CD4-positive, alpha-beta T cell treated with Interleukin-21 for 1 hour (primary cell): ENCODE measurements at regions not wholly inside any gene's neighbourhood (a gene's known extent, or its start where the extent isn't known, plus 50 kb on each side); places are given as distances from the start of the nearest gene placed in this dataset.
A peak's percentile ranks its signal among the peaks of the same experiment; 100 is the strongest.

Source experiments
- DNase-seq: peaks from one replicate; pipeline ENCODE4 v3.0.0-alpha.2; 2020

DNA sequence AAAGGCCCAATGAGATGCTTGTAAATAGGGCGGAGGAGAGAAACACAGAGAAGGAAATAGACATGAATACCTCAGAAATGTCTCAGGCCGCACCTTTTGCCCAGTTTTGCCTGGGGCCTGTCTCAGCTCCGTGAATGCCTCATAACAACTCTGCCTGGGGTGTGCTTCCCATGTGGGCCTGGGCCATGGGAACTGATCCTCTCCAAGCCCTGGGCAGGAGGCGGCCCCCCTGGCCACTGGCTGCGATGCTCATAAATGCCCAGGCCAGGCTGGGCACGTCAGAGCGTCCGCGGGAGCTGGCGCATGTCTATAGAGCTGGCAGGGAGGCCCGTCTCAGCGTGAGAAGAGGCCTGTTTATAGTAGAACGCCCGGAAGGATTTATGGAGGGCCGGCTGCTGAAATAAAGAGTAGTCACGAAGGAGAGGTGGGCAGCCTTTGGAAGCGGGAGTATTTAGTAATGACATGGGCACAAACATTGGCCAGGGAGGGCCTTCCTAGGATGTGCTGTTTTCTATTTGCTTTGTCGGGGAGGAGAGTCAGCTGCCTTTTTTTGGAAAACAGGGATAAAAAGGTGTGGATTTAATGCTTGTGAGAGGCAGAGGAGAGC is 85.9 kb upstream of the IGF1R start:
- no peak for DNase-seq

GRCh38 chr15:98565566-98565965 is 82.8 kb upstream of the IGF1R start:
- no peak for DNase-seq

- no peak for DNase-seq
Observed at GRCh38 chr15:98567951-98568350, 80.4 kb upstream of the IGF1R start.

GRCh38 chr15:98568382-98569017 is 79.8 kb upstream of the IGF1R start:
- no peak for DNase-seq

GRCh38 chr15:98570119-98570518 is 78.2 kb upstream of the IGF1R start:
- no peak for DNase-seq

DNA sequence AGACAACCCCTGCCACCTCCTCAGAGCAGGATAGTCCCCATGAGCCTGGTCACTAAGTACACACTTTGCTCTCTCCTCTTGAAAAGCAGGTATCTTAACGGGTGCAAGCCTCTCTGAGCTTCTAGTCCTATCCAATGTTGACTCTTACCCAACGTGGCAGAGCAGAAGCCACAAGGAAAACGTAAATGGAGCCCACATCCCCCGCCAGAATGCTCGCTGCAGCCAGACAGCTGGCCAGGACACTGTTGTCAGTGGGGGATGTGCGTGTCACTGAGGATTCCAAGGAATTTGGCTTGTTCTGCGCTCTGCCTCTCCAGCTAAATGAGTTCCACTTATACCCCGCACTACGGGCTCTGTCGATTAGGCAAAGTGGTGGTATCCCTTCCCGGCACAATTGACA is 67.8 kb upstream of the IGF1R start:
- DNase-seq = no peak

GRCh38 chr15:98581715-98582114 is 66.6 kb upstream of the IGF1R start:
- DNase-seq = peak; percentile 6

- DNase-seq = no peak
Observed at GRCh38 chr15:98582900-98583554, 65.3 kb upstream of the IGF1R start.

- no peak for DNase-seq
Observed at GRCh38 chr15:98583771-98584430, 64.4 kb upstream of the IGF1R start.

- DNase-seq = peak; percentile 2
Observed at GRCh38 chr15:98586066-98586465, 62.3 kb upstream of the IGF1R start.

- no peak for DNase-seq
Observed at GRCh38 chr15:98592136-98592535, 56.2 kb upstream of the IGF1R start.

- no peak for DNase-seq
Observed at GRCh38 chr15:98596131-98596530, 52.2 kb upstream of the IGF1R start.

DNA sequence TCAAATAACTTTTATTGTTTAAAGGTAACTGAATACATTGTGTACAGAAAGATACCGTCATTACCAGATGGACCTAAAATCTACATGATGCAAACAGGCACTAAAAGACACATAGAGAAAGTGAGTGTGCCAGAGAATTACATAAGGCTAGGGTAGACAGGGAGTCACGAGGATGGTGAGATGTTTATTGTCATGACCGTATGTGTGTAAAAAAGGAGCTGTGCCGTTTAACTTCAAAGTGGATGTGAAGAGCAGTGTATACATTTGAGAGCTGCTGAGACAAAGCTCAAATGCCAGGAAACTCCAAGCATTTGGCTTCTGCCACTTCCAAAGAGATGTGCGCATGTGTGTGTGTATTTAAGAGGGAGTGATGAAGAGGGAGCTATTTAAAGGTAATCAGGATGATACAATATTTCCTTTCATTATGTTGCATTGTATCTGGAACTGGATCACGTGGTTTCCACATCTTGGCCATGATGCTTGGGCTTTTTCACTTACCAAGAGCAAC is 51.4 kb upstream of the IGF1R start:
- DNase-seq = no peak

DNA sequence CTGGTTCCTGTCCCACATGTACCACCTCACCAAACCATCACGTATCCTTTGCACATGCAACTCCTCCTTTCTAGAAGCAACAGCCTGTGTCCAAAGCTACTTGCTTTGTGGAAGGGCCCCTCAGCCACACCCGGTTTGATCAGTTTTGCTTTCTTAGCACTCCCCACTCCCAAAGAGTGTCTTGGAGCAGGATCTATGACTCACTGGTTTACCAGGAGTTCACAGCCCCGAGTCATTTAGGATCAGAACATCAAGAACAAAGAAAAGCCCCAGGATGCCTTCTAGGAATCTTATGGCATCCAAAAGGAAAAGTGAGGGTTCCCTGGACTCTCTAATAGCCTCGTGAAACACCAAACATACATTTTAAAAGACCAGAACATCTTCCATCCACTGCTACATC is 50.7 kb upstream of the IGF1R start:
- no peak for DNase-seq
